ENCODE measurements at regions not wholly inside any gene's neighbourhood (a gene's known extent, or its start where the extent isn't known, plus 50 kb on each side); places are given as distances from the start of the nearest gene placed in this dataset.

DNA sequence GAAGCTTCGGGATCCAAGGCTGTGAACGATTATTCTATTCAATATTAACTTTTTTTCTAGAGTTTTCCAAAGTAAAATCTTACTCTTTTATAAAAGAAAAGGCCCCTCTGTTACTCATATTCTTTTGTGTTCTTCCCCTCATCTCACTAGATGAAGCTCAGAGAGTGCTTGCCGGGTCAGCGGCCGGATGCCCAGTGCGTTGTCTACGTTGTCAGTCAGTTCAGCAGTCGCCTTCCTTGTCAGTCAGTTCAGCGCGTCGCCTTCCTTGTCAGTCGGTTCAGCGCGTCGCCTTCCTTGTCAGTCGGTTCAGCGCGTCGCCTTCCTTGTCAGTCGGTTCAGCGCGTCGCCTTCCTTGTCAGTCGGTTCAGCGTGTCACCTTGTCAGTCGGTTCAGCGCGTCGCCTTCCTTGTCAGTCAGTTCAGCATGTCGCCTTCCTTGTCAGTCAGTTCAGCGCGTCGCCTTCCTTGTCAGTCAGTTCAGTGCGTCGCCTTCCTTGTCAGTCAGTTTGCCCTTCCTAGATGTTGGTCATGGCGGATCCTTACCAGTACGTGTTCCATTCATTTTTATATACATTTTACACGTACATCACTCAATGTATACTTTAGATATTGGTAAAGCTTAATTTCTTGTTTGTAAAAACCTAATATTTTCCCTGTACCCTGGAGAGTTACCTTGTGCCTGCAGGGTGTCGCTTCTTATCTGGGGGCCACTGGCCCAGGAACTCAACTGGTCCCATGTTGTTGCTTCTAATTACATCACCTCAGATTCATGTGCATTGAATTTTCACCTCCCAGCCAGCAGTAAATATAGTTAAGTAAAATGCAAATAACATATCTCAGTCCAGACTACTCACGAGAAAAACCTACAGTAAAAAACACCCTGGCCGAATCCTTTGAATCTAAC is 206.9 kb downstream of the ASB1 start:
- no peak for TF ChIP-seq CTCF (IDR thresholded peaks at IDR 0.05)
- Histone ChIP-seq H3K4me3 (no peak overlapping the region), H3K27me3 (no peaks in the 10 kb centered on the region), H3K4me1 (peaks cover 0 to 5% of the 10 kb centered on the region in 2 donors), H3K27ac (no peak overlapping the region), H3K36me3 (no peaks in the 10 kb centered on the region), H3K9me3 (no peaks in the 10 kb centered on the region)
- DNase-seq (ENCODE audit: low spot score): no peak

- no peak overlapping the region for H3K4me3 ChIP-seq
- DNase-seq (ENCODE audit: low spot score): no peak
- H3K36me3 ChIP-seq: no peaks in the 10 kb centered on the region
These were observed 208.1 kb downstream of the ASB1 start for GRCh38 chr2:238634701-238635357.

GRCh38 chr2:238635647-238636051 is 208.9 kb downstream of the ASB1 start:
- Histone ChIP-seq H3K4me1 (peaks cover 0 to 5% of the 10 kb centered on the region in 2 donors), H3K27me3 (no peaks in the 10 kb centered on the region), H3K36me3 (no peaks in the 10 kb centered on the region), H3K27ac (no peak overlapping the region), H3K9me3 (no peaks in the 10 kb centered on the region), H3K4me3 (no peak overlapping the region)
- DNase-seq (ENCODE audit: low spot score): no peak
- TF ChIP-seq CTCF (IDR thresholded peaks at IDR 0.05): no peak

More at GRCh38 chr2:238634701-238635357, 208.1 kb downstream of the ASB1 start:
- H3K9me3 ChIP-seq: no peaks in the 10 kb centered on the region
- H3K27ac ChIP-seq: no peak overlapping the region
- peaks cover 0 to 5% of the 10 kb centered on the region in 2 donors for H3K4me1 ChIP-seq
- H3K27me3 ChIP-seq: no peaks in the 10 kb centered on the region
- TF ChIP-seq CTCF (IDR thresholded peaks at IDR 0.05): no peak

GRCh38 chr2:238636269-238637073 is 209.7 kb downstream of the ASB1 start:
- Histone ChIP-seq H3K27ac (no peak overlapping the region), H3K4me1 (peaks cover 0 to 5% of the 10 kb centered on the region in 2 donors), H3K36me3 (no peaks in the 10 kb centered on the region), H3K4me3 (no peak overlapping the region), H3K27me3 (no peaks in the 10 kb centered on the region), H3K9me3 (no peaks in the 10 kb centered on the region)
- DNase-seq (ENCODE audit: low spot score): peak; percentile 13
- no peak for TF ChIP-seq CTCF (IDR thresholded peaks at IDR 0.05)

DNA sequence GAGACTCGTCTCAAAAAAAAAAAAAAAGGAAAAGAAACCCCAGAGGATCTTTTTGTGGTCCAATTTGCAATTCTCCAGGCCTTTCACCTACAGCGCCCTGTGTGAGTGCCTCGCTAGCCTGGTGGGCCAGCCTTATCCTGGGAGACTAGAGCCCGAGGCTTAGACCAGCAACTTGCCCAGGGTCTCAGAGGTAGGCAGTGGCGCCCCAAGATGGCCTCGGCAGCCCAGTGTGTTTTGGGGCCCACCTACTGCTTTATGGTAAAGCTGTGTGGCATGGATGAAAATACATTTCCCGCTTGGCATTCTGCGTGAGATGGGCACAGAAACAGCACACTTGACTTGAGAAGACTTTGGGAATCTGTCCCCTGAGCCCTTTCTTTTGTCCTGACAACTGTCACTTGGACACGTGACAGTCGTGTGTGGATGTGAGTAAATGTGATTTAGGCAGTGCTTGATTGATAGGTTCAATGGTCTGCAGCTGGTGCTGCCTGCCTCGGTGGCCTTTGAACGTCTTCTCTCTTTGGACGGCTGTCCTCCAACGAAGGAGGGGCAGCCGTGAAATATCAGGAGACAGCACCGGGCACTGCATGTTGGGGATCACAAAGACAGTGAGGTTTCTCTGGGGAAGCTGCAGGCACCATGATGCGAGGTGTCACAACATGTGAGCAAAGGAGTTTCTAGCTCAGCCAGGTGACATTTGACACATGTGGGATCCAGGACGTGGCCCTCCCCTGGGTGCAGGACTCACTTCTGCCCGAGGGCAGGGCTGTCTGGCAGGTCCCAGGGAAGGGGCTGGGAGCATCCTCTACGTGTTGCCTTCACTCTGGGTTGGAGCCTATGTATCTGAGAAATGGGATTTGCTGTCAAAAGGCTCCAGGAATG is 209.5 kb upstream of the TWIST2 start:
- no peak for TF ChIP-seq CTCF (IDR thresholded peaks at IDR 0.05)
- Histone ChIP-seq H3K9me3 (no peaks in the 10 kb centered on the region), H3K4me3 (no peak overlapping the region), H3K36me3 (no peaks in the 10 kb centered on the region), H3K27ac (no peak overlapping the region), H3K4me1 (no peaks in the 10 kb centered on the region), H3K27me3 (no peaks in the 10 kb centered on the region)
- peak; percentile 44 for DNase-seq (ENCODE audit: low spot score)
